ENCODE measurements at regions not wholly inside any gene's neighbourhood (a gene's known extent, or its start where the extent isn't known, plus 50 kb on each side); places are given as distances from the start of the nearest gene placed in this dataset.
"Not testable (repeated sequence)": the region's sequence is repeated elsewhere in the genome, so short reads cannot be mapped to it uniquely, and the experiment has no call there.

DNA sequence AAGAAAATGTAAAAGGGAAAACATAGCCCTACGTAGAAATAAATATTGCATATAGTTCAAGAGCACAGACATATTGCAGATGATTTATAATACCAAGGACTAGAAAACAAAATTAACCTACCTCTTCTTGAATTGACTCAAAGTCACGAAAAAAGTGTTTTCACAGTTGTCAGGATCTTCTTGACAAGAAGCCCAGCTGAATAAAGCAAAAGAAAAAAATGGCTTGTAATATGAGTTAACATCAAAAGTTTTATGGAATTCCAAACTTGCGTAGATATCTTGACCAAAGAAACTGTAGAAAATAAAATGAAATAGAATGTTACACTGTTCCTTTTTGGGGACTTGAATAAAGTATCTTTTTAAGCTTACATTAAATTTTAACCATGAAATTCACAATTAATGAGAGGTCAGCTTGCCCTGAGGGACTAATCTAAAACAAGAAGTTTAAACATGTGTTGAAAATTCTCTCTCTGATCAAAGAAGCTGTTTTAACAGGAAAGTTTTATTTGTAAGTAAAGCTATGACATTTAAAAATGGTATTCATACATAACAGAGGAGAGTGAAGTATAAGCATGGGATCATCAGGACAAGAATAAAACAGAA lies 133.1 kb upstream of the SEMA3C start:
- Mint-ChIP-seq H3K27ac (no peak overlapping the region), H3K36me3 (no peaks in the 10 kb centered on the region), H3K4me3 (no peak overlapping the region), H3K9me3 (peaks cover 19% of the 10 kb centered on the region), H3K4me1 (no peaks in the 10 kb centered on the region), H3K27me3 (no peaks in the 10 kb centered on the region)
- DNase-seq, result no peak
- CTCF ChIA-PET, result no interaction called here

DNA sequence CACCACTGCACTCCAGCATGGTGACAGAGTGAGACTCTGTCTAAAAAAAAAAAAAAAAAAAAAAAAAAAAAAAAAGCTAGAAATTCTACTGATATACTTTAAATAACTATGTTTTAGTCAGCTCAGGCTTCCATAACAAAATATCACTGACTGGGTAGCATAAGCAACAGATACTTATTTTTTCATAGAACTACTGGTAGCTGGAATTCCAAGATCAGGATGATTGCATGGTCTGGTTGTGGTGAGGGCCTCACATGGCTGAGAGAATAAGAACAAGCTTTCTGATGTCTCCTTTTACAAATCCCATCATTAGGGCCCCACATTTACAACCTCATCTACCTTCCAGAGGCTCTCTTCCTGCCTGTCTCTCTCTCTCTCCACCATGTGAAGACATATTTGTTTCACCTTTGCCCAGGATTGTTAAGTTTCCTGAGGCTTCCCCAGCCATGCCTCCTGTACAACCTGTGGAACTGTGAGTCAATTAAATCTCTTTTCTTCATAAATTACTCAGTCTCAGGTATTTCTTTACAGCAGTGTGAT lies 126.7 kb upstream of the SEMA3C start:
- Mint-ChIP-seq H3K27me3 (no peaks in the 10 kb centered on the region), H3K4me1 (no peaks in the 10 kb centered on the region), H3K9me3 (peaks cover 27% of the 10 kb centered on the region), H3K4me3 (no peak overlapping the region), H3K36me3 (no peaks in the 10 kb centered on the region), H3K27ac (no peak overlapping the region)
- CTCF ChIA-PET, result no interaction called here
- DNase-seq, result no peak

DNA sequence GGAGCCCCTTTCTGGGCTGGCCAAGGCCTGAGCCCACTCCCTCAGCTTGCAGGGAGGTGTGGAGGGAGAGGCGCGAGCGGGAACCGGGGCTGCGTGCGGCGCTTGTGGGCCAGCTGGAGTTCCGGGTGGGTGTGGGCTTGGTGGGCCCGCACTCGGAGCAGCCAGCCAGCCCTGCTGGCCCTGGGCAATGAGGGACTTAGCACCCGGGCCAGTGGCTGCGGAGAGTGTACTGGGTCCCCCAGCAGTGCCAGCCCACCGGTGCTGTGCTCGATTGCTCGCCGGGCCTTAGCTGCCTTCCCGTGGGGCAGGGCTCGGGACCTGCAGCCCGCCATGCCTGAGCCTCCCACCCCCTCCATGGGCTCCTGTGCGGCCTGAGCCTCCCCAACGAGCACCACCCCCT lies 123.8 kb upstream of the SEMA3C start:
- DNase-seq, H3K36me3 Mint-ChIP-seq, H3K27ac Mint-ChIP-seq, H3K4me3 Mint-ChIP-seq, H3K27me3 Mint-ChIP-seq, CTCF ChIA-PET, H3K4me1 Mint-ChIP-seq: not testable (repeated sequence)
- peaks cover 16% of the 10 kb centered on the region for H3K9me3 Mint-ChIP-seq

DNA sequence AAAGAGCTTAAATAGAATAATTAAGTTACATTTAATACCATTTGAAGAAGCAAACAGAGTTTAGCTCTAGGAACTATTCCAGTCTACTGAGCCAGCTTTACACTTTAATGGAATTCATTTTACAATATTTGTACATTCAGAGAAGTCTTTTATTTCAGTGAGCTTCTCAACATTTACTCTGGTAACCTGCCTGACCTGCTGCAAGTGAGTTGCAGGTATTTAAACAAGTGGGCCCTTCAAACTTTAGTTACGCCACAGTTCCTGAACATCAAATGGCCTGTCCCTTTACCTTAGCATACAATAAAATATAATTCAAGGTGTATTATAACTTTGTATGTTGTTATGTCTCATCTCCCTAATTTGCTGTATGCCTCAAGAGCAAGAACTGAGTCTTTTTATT lies 121.6 kb upstream of the SEMA3C start:
- no peaks in the 10 kb centered on the region for H3K4me1 Mint-ChIP-seq
- peaks cover 15% of the 10 kb centered on the region for H3K9me3 Mint-ChIP-seq
- no peak overlapping the region for H3K27ac Mint-ChIP-seq
- H3K4me3 Mint-ChIP-seq, result no peak overlapping the region
- DNase-seq, result no peak
- CTCF ChIA-PET, result no interaction called here
- H3K36me3 Mint-ChIP-seq, result no peaks in the 10 kb centered on the region
- H3K27me3 Mint-ChIP-seq, result no peaks in the 10 kb centered on the region

DNA sequence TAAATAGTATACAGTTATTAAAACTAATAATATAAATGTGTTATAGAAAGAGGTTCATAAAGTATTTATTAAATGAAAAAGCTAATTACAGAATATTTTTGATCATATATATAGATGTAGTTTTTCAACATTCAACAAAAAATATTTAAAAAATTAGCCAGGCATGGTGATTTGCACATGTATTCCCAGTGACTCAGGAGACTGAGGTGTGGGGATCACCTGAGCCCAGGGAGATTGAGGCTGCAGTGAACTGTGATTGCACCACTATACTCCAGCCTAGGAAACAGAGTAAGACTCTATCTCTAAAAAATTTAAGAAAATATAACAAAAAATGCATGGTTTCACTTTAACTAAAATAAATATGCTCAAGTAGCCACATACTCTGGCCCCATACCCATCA lies 118.0 kb upstream of the SEMA3C start:
- DNase-seq, result no peak

DNA sequence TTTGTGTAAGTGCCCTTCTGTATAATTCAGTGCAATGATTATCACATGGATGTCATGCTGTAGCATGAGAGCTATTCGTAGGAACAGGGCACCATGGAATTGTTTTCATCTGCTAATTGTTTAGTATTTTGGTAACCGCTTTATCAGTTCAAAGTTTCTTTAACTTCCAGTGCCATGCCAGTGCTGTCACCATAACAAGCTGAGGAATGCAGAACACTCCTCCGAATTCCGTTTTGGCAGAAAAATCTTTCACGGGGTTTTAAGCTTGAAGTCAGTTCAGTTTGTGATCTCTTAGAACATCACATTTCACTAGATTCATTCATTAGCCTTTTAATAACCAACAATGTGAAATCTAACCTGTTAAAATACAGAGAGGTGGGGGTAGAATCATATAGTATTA lies 117.2 kb upstream of the SEMA3C start:
- Mint-ChIP-seq H3K4me1 (no peaks in the 10 kb centered on the region), H3K4me3 (no peak overlapping the region), H3K27me3 (no peaks in the 10 kb centered on the region), H3K36me3 (no peaks in the 10 kb centered on the region), H3K27ac (no peak overlapping the region), H3K9me3 (peaks cover 9% of the 10 kb centered on the region)
- DNase-seq, result no peak
- CTCF ChIA-PET, result no interaction called here

More for the DNA sequence above, 118.0 kb upstream of the SEMA3C start:
- no peaks in the 10 kb centered on the region for H3K27me3 Mint-ChIP-seq
- H3K4me1 Mint-ChIP-seq, result no peaks in the 10 kb centered on the region
- peaks cover 13% of the 10 kb centered on the region for H3K9me3 Mint-ChIP-seq
- H3K4me3 Mint-ChIP-seq, result no peak overlapping the region
- H3K36me3 Mint-ChIP-seq, result no peaks in the 10 kb centered on the region
- CTCF ChIA-PET, result no interaction called here
- H3K27ac Mint-ChIP-seq, result no peak overlapping the region

DNA sequence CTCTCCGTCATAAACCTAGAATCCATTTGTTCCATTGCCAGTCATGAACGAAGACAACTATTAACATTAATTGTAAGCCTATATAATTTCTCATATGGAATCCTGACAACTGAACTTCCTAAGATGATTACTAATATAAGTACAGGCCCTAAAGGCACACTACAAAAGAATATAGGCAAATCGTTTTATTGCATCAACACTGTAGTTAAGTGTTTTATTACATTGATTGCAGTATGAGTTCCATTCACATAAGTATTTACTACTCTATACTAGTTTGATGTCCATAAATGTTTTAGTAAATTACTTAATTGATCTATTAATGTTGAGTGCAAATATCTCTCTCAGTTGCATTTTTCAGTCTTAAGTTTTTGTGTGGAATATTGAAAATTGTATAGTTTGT lies 113.1 kb upstream of the SEMA3C start:
- CTCF ChIA-PET, result interaction anchor here (0.8 kb wide), 1 partner anchor 8 kb away, joined by 4 read pairs; no protein-coding TSS in a partner anchor
- no peak for DNase-seq
- Mint-ChIP-seq H3K27me3 (no peaks in the 10 kb centered on the region), H3K4me3 (no peak overlapping the region), H3K27ac (no peak overlapping the region), H3K36me3 (no peaks in the 10 kb centered on the region), H3K4me1 (no peaks in the 10 kb centered on the region), H3K9me3 (peaks cover 6% of the 10 kb centered on the region)

DNA sequence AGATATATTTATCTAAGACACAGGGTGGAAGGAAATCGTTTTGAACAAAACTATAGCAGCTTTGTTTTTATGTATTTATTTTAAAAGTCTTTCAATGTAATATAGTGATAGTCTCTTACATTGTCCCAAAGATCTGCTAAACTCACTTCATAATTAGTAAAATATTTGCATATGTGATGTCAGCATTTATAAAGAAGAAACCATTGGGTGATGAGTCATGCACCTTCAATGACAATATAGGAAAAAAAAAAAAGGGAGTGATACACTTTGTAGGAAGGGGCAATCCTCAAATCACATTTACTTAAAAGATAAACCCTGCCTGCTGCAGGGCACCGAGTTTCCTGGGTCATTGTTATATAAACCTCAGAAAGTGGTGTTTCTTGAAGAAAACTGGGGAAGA lies 112.4 kb upstream of the SEMA3C start:
- H3K27me3 Mint-ChIP-seq, result no peaks in the 10 kb centered on the region
- no peak for DNase-seq
- CTCF ChIA-PET, result no interaction called here
- no peaks in the 10 kb centered on the region for H3K4me1 Mint-ChIP-seq
- no peak overlapping the region for H3K27ac Mint-ChIP-seq
- no peaks in the 10 kb centered on the region for H3K36me3 Mint-ChIP-seq
- no peak overlapping the region for H3K4me3 Mint-ChIP-seq
- H3K9me3 Mint-ChIP-seq, result peaks cover 6% of the 10 kb centered on the region

DNA sequence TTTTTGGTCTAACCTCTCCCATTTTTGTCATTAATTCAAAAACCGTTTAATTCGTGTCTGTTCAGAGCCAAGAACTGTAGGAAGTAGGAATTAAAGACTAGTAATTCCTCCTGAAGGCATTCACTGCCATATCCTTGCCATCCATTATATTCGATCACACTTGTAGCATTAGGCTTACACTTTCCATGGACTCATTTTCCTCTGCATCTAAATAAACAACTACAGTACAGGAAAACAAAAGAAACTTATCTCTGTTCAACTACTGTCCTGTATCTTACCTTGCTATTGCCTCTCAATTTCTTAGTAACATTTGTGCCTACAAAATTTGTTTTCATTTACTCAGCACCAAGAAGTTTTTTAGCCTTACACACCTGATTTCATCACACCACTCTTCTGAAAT lies 111.6 kb upstream of the SEMA3C start:
- Mint-ChIP-seq H3K4me1 (no peaks in the 10 kb centered on the region), H3K27ac (no peak overlapping the region), H3K27me3 (no peaks in the 10 kb centered on the region), H3K9me3 (peaks cover 6% of the 10 kb centered on the region), H3K4me3 (no peak overlapping the region), H3K36me3 (no peaks in the 10 kb centered on the region)
- no peak for DNase-seq
- CTCF ChIA-PET, result no interaction called here

DNA sequence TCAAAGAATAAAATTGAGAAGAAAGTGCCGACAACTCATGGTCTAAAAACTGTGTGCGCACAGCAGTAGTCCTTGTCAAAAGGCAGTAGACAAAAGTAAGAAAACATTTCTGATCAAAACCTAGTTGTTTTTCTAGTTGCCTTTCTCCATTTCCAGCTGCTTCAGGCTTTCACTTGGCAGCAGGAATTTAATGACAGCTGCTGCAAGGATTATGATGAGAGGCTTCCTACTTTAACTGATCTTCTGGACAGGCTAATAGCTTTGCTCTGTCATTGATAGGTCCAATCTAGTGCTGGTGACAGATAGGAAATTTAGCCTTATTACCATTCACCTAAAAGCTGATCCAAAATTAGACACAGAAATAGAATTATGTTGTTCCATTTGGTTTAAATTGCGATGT lies 110.7 kb upstream of the SEMA3C start:
- Mint-ChIP-seq H3K27me3 (no peaks in the 10 kb centered on the region), H3K4me3 (no peak overlapping the region), H3K9me3 (peaks cover 6% of the 10 kb centered on the region), H3K4me1 (no peaks in the 10 kb centered on the region), H3K36me3 (no peaks in the 10 kb centered on the region), H3K27ac (no peak overlapping the region)
- CTCF ChIA-PET, result no interaction called here
- no peak for DNase-seq

DNA sequence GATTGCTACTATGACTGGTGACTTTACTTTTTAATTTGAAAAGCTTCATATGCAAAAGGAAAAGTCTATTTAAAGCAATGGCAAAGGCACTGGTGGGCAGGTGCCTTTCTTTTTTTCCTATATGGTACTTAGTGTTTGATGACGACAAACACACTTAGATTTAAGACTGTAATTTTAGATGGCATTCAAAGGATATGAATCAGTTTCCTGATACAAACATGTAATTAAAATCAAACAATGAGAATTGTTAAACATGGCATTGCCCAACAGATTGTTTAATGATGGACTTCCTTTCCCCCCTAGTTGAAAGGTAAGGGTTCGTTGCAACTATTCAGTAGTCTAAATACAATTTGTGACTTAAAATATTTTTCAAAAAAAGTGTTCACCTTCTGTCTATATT lies 106.5 kb upstream of the SEMA3C start:
- Mint-ChIP-seq H3K27ac (no peak overlapping the region), H3K27me3 (no peaks in the 10 kb centered on the region), H3K4me1 (no peaks in the 10 kb centered on the region), H3K9me3 (peaks cover 3% of the 10 kb centered on the region), H3K36me3 (no peaks in the 10 kb centered on the region), H3K4me3 (no peak overlapping the region)
- no peak for DNase-seq
- CTCF ChIA-PET, result no interaction called here

DNA sequence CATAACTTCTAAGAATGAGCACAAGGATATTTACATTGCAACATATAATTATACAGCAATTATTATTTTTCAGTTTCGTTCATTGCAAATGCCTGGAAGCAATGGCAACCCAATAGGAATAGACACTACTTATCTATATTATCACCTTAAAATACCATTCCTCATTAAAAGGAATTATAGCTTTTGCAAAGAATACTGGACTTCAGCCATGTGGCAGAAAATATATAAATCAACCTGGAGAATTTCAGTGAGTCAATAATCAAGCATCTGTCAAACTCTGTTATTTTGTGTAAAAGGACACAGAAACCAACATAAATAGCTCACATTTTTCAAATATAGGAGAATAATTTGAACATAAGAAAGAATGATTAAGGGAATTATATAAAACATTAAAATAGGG lies 96.1 kb upstream of the SEMA3C start:
- H3K4me3 Mint-ChIP-seq, result no peak overlapping the region
- DNase-seq, result no peak
- no peaks in the 10 kb centered on the region for H3K36me3 Mint-ChIP-seq
- no peak overlapping the region for H3K27ac Mint-ChIP-seq
- CTCF ChIA-PET, result no interaction called here
- H3K9me3 Mint-ChIP-seq, result peaks cover 3% of the 10 kb centered on the region
- no peaks in the 10 kb centered on the region for H3K27me3 Mint-ChIP-seq
- no peaks in the 10 kb centered on the region for H3K4me1 Mint-ChIP-seq

DNA sequence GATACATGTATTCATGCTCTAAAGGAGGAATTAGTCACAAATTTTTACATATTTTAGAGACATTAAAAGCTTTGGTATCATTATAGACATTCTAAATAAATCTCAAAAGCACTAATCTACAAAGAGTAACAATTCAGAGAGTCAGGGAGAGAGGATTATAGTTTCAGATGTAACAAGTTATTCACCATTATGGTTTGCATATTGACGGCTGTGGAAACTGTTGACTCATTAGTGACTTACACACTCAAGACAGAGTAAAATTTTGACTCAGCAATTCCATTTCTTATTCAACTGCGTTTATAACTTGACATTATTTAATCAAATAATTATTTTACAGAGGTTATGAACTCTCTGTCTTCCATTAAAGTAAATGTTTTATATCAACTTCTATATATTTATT lies 95.4 kb upstream of the SEMA3C start:
- Mint-ChIP-seq H3K9me3 (peaks cover 3% of the 10 kb centered on the region), H3K27me3 (no peaks in the 10 kb centered on the region), H3K4me1 (no peaks in the 10 kb centered on the region), H3K36me3 (no peaks in the 10 kb centered on the region), H3K4me3 (no peak overlapping the region), H3K27ac (no peak overlapping the region)
- CTCF ChIA-PET, result no interaction called here
- no peak for DNase-seq

DNA sequence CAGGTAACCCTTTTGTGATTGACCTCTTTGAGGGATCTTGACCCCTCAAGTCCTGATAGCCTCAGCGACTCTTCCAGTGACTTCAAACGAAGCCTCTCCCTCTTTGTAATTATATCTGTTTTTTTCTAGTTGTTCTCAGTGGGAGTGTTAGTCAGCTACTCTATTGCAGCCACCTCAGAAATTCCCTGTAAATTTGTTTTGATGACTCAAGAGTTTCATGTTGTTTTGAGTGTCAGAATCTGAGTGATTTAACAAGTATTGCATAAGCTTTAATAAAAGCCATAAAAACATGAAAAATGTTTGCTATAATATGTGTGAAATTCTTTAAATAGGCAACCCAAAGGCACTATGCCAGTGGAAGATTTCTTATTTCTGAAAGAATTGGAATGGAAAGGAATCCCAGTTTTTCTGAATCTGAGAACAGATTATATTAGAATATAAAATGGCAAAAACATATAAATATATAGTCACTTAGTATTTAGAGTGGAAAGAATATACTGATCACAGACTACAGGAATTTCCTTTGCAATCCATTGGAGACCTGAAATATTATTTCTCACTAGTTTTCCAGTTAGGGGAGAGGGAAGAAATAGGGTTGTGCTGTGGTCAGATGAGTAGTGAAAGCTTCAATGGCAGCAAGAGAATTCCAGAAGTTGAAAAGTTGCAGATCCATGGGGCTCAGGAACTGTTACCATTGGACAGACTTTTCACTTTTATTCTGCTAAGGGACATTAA lies 94.4 kb upstream of the SEMA3C start:
- H3K4me1 Mint-ChIP-seq, result no peaks in the 10 kb centered on the region

DNA sequence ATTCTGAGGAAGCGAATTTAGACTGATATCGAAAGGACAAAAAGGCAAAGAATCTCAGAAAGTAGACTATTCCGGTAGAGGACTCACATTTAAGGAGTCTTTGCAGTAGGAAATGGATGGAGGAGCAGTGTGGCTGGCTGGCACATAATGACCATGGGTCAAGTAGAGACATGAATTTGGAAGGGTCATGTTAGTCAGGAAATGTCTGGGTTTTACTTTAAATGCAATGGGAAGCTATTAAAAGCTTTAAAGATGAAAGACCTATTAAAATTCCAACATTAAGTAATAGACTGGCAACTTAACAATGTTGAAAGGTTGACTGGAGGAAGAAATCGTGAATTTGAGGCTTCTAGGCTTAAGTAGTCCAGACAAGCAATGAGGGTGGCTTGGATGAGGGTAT lies 90.0 kb upstream of the SEMA3C start:
- CTCF ChIA-PET, result no interaction called here
- Mint-ChIP-seq H3K4me1 (no peaks in the 10 kb centered on the region), H3K36me3 (no peaks in the 10 kb centered on the region), H3K27me3 (no peaks in the 10 kb centered on the region), H3K4me3 (no peak overlapping the region), H3K9me3 (peaks cover 6% of the 10 kb centered on the region), H3K27ac (no peak overlapping the region)
- no peak for DNase-seq

More for the DNA sequence above, 94.4 kb upstream of the SEMA3C start:
- no peak for DNase-seq
- no peak overlapping the region for H3K27ac Mint-ChIP-seq
- H3K27me3 Mint-ChIP-seq, result no peaks in the 10 kb centered on the region
- H3K9me3 Mint-ChIP-seq, result peaks cover 3% of the 10 kb centered on the region
- CTCF ChIA-PET, result no interaction called here
- H3K4me3 Mint-ChIP-seq, result no peak overlapping the region
- H3K36me3 Mint-ChIP-seq, result no peaks in the 10 kb centered on the region
